ENCODE measurements at regions not wholly inside any gene's neighbourhood (a gene's known extent, or its start where the extent isn't known, plus 50 kb on each side); places are given as distances from the start of the nearest gene placed in this dataset.

- H3K27me3 ChIP-seq (ENCODE audit: control insufficient read depth in 4 of 4, insufficient read depth in 4 of 4, low read length in 3 of 4) = no peaks in the 10 kb centered on the region
- TF ChIP-seq TAF1 (conservative IDR thresholded peaks at IDR 0.05) (no peak), EGR1 (IDR thresholded peaks at IDR 0.05; ENCODE audit: low read depth in 2 of 2) (no peak), NR2F2 (IDR thresholded peaks at IDR 0.05) (no peak), FOXA1 (IDR thresholded peaks at IDR 0.05) (no peak), FOXA2 (IDR thresholded peaks at IDR 0.05) (no peak), MAX (IDR thresholded peaks at IDR 0.05) (no peak), CTCF (IDR thresholded peaks at IDR 0.05; ENCODE audit: low read depth, low read length, missing input control) (no peak), GABPA (IDR thresholded peaks at IDR 0.05 in 1 of 2, conservative IDR thresholded peaks at IDR 0.05 in 1 of 2) (no peak), HNF4A (conservative IDR thresholded peaks at IDR 0.05) (no peak), RXRA (IDR thresholded peaks at IDR 0.05) (no peak), SP1 (IDR thresholded peaks at IDR 0.05) (no peak), JUND (IDR thresholded peaks at IDR 0.05) (no peak), HNF4G (IDR thresholded peaks at IDR 0.05) (no peak), RAD21 (IDR thresholded peaks at IDR 0.05) (no peak)
- TF ChIP-seq, protein P1, sequence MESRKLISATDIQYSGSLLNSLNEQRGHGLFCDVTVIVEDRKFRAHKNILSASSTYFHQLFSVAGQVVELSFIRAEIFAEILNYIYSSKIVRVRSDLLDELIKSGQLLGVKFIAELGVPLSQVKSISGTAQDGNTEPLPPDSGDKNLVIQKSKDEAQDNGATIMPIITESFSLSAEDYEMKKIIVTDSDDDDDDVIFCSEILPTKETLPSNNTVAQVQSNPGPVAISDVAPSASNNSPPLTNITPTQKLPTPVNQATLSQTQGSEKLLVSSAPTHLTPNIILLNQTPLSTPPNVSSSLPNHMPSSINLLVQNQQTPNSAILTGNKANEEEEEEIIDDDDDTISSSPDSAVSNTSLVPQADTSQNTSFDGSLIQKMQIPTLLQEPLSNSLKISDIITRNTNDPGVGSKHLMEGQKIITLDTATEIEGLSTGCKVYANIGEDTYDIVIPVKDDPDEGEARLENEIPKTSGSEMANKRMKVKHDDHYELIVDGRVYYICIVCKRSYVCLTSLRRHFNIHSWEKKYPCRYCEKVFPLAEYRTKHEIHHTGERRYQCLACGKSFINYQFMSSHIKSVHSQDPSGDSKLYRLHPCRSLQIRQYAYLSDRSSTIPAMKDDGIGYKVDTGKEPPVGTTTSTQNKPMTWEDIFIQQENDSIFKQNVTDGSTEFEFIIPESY (IDR thresholded peaks at IDR 0.05) = no peak
- TF ChIP-seq, protein P2, sequence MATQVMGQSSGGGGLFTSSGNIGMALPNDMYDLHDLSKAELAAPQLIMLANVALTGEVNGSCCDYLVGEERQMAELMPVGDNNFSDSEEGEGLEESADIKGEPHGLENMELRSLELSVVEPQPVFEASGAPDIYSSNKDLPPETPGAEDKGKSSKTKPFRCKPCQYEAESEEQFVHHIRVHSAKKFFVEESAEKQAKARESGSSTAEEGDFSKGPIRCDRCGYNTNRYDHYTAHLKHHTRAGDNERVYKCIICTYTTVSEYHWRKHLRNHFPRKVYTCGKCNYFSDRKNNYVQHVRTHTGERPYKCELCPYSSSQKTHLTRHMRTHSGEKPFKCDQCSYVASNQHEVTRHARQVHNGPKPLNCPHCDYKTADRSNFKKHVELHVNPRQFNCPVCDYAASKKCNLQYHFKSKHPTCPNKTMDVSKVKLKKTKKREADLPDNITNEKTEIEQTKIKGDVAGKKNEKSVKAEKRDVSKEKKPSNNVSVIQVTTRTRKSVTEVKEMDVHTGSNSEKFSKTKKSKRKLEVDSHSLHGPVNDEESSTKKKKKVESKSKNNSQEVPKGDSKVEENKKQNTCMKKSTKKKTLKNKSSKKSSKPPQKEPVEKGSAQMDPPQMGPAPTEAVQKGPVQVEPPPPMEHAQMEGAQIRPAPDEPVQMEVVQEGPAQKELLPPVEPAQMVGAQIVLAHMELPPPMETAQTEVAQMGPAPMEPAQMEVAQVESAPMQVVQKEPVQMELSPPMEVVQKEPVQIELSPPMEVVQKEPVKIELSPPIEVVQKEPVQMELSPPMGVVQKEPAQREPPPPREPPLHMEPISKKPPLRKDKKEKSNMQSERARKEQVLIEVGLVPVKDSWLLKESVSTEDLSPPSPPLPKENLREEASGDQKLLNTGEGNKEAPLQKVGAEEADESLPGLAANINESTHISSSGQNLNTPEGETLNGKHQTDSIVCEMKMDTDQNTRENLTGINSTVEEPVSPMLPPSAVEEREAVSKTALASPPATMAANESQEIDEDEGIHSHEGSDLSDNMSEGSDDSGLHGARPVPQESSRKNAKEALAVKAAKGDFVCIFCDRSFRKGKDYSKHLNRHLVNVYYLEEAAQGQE (IDR thresholded peaks at IDR 0.05) = no peak
- TF ChIP-seq, protein P3, sequence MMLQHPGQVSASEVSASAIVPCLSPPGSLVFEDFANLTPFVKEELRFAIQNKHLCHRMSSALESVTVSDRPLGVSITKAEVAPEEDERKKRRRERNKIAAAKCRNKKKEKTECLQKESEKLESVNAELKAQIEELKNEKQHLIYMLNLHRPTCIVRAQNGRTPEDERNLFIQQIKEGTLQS (IDR thresholded peaks at IDR 0.05) = no peak
- DNase-seq (ENCODE audit: low spot score) = no peak
- no peaks in the 10 kb centered on the region for H3K4me1 ChIP-seq (ENCODE audit: control insufficient read depth in 4 of 4, insufficient read depth in 4 of 4, low read length in 3 of 4)
- H3K9ac ChIP-seq (ENCODE audit: low read depth in 1 of 2, low read length in 2 of 2) = no peak overlapping the region
- 59% methylated on average over 3 of the region's 3 CpGs for WGBS
- H3K27ac ChIP-seq (ENCODE audit: low read depth in 1 of 2, low read length in 2 of 2) = no peak overlapping the region
- H3K9me3 ChIP-seq (ENCODE audit: control insufficient read depth in 4 of 4, low read length in 3 of 4) = no peaks in the 10 kb centered on the region
- H3K4me3 ChIP-seq (ENCODE audit: low read depth in 1 of 3, low read length in 3 of 3) = no peak overlapping the region
- no peaks in the 10 kb centered on the region for H3K36me3 ChIP-seq (ENCODE audit: control insufficient read depth in 4 of 4, insufficient read depth in 3 of 4, low read depth in 1 of 4, low read length in 3 of 4)
Observed at GRCh38 chr13:90910018-90910639, 437.4 kb upstream of the MIR17HG start.

Measured in liver (tissue), 8 donors.